NCI-H2196 treated with DMSO at 0.1 percent for 48 hours (cell line): ENCODE measurements at regions not wholly inside any gene's neighbourhood (a gene's known extent, or its start where the extent isn't known, plus 50 kb on each side); places are given as distances from the start of the nearest gene placed in this dataset.

Experiments used
- DNase-seq: peaks from one replicate; lab custom pipeline; 2025; ENCODE audit not compliant: unreplicated experiment; lab: John Stamatoyannopoulos, UW

DNA sequence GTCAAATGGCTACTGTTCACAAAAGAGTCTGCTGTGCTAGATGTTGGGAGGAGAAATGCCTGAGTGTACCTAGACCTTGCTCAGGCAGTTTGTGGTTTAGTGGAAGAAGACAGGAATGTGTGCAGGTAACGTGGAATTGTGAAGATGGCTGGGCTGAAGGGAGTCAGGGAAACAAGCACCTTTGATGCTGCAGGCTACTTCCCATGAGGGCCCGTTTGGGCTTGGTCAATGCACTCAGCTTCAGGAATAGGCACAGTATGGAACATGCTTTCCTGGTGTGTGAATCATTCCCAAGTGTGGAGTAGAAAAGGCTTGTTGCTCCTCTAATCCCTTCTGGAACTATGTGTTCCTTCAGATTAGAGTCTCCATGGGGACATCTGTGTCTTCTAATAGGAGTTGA lies 318.3 kb upstream of the MTNR1B start:
- DNase-seq = no peak

DNA sequence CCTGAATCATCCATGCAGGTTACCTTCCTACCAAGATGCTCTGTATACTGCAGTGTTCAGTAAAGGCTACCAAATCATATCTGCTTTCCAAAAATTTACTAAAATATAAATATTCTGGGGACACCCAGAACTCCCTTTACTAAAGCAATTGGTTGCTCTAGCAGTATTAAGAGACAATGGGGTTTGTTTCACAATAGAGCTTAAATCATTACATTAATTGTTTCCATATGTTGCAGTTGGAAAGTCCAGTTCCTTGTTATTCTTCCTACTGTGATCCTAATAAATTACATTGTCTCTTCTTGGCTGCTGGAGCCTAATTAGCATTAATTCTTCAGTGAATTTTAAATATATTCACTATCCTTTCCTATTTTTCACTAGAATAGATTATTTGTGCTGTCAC lies 316.0 kb upstream of the MTNR1B start:
- DNase-seq = no peak

DNA sequence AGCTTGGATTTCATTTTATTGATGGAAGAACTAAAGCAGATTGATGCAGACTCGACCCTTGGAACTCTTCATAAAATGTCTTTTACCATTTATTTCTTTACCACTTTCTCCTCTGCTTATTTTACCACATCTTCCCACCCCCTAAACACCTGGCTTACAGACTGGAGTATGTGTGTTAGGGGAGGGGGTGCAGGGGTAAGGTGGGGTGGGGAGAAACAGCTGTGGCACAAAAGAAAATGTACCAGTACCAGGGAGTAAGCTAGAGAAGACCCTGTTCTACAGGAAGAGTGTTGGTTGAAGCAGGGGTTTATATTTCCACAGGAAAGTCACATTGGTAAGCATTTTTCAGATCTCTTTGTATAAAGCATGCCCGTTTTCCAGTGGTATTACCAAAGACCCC lies 312.7 kb upstream of the MTNR1B start:
- DNase-seq = no peak

DNA sequence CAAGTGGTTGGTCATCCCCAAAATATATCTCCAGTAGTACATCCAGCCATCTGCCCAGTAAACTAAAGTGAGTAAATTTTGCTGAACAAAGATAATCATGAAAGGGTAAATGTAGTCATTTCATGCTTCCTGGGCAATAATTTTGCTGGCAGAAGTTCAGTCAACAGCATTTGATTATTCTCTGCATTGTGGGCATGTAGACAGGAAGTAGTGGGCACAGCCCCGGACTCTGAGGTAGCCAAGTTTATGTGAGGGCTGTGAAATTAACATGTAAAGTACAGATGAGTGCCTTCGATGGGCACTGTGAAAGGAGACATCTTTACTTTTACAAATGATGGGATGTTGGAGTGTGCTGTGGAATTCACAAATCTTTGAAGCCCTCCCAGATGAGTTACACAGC lies 312.2 kb upstream of the MTNR1B start:
- DNase-seq = no peak

DNA sequence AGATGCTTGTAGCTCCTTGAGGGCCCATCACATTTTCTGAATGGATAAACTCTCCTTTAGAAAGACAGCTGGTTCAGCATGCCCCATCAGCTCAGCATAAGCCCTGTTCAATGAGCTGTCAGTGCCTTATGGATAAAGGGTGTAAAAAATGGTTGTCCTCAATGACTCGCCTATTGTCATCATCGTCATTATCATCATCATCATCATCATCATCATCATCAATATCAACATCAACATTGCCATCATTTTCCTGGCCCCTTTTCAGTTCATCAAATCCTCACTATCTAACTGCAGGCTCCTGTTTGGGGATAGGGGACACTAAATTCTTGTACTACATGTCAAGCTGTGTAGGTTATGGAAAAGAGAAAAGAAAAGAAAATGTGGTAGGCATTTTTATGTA lies 310.7 kb upstream of the MTNR1B start:
- DNase-seq = no peak

DNA sequence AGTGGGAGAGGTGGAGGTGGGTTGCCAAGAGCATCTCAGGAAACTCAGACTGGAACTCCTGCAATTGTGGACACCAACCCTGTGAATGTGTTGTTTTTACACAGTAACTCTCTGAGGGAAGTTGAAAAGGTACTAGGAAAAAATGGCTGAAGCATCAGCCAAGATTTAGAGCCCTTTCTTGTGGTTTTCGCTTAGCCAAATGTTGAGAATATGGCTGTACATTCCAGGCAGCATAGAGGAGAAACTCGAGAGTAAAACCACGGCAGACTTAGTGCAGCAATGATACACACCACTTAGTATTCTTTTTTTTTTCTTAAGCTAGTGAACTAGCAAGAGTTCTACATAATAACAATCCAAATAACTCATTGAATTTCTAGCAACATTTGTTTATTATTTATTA lies 309.7 kb upstream of the MTNR1B start:
- no peak for DNase-seq

DNA sequence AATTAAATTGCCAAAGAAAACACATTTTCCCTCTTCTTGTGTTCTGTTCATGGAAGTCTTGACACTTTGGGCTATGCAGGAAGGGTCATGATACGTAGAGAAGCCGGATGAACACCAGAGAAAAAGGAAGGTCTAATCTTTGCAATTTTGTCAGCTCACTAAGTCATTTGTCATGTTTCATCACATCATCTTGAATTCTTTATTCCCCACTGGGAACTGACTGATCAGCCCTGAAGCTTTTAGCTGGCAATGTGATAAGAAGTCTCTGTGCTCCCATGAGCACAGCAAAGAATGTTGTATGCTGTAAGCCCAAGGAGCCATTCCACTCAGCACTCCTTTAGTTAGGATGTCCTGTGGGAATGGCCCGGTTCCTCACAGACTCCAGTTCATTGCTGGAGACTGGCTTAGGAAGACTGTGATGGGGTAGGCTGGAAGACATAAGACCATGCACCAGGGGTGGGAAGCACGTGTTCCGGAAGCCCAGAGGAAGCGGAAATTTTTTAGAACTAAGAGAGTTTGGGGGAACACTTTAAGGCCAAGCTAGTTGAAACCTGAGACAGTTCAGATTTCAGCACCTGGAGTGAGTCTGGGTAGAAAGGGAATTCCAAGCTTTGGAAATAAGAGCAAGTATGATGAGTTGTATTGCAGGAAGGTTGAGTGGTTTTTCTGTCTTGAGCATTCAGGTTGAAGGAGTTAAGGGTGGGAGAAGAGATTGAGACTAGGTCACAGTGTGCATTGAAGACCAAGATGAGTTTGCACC lies 306.7 kb upstream of the MTNR1B start:
- no peak for DNase-seq

DNA sequence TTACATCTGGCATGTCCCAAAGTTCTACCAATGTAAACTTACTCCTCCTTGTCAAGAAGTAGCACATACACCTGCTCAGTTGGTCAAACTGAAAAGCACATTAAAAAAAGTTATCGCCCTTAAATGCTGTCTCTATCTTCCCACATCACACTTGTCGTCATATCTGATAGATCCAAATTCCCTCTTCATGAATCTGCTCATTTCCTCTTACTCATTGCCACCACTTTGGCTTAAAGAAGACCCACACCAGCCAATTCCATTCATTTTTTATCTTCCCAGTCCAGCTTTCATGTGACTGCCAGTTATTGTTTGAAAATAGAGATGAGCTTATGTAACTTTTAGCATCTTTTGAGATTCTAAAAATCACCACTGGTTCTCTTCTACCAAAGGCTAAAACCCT lies 305.9 kb upstream of the MTNR1B start:
- DNase-seq = no peak

DNA sequence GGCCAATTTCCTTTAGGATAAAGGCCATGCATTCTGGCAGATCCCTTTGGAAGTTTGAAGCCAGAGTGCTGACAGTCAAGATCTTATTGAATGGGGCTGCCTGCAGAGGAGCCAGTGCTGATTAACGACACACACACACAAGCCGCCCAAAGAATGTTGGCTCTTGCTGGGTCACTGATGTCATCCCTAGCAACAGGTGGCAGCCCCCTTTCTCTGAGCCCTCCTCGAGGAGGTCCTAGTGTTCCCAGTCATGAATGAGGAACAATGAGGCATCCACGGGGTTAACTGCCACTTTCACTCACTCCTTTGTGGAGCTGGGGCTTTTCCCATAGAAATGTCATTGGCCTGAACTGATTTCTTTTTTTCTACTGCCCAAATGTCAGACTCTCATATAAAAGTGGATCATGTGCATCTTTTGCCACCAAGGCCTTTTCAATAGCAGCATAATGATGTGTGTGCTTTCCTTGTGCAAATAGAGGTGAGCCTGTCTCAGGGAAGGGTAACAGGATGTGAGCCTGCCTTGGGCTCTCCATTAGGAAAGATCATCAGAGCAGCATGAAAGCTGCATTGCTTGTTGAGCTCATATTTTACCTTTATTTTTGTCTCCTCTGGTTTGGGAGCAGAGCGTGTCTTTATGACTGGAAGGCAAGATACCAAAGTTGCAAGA lies 301.8 kb upstream of the MTNR1B start:
- DNase-seq = no peak

DNA sequence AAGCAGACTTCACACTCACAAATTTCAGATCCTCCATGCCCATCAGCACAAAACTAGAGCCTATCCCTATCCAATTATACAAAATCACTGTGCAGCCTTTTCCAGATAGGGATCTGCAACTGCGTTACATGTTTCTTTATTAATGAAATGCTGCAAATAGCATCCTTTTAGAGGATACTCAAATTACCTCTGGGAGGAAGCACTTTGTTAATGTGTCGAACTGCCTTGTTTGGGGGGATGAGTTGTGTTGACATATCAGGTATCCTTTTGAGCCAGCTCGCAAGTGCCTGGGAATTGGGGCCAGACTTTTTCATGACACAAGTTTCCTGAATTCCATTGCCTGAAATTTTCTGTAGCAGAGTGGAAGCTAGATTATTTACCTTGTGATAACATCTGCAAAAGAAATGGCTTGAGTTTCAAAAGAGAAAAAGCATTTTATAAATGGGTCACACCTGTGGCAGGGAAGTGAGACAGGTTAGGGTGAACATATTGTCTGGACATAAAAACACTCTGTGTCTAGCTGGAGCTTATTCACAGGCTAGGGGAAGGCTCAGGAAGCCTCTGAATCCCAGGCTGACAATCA lies 299.1 kb upstream of the MTNR1B start:
- DNase-seq = peak; percentile 31

DNA sequence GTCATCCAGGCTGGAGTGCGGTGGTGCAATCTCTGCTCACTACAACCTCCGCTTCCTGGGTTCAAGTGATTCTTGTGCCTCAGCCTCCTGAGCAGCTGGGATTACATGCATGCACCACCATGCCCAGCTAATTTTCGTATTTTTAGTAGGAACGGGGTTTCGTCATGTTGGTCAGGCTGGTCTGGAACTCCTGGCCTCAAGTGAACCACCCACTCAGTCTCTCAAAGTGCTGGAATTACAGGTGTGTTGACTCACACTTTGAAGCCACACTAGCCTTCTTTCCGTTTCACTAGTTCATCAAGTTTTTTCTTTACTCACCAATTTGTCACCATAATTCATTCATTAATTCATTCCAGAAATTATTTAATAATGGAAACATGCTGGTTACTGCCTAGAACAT lies 298.4 kb upstream of the MTNR1B start:
- DNase-seq = no peak

DNA sequence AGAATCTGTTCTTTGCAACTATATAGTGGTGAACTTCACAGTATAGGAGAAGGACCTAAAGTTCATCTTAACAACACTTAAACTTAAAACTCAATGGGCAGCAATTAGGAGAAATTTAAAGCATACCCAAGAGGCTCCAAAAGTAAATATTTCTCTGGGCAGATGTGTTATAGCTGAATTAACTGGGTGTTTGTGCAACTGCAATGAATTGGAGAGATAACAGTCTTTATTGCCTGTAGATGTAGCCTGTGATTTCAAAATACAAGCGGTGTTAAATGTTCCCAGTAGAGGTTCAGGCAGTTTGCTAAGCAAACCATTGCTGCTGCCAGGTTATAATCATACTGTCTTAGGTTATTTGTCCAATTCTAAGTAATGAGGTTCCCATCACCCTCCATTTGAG lies 294.1 kb upstream of the MTNR1B start:
- DNase-seq = no peak

DNA sequence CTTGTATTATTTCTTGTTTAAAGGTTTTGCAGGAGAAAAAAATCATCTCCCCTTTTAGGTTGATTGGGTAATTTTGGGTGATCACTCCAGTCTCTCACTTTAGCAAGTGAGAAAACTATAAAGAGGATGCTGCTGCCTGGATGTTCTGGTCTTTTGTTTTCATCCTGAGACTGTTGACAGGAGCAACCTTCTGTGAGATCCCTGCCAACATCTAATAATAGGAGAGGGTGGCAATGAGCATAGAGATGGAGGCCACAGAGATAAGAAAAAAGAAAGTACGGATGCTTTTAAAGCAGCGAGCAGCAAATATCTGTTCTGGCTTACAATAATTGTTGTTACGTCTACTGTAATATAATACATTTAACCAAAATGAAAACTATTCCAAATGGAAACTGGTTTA lies 293.6 kb upstream of the MTNR1B start:
- DNase-seq = no peak

DNA sequence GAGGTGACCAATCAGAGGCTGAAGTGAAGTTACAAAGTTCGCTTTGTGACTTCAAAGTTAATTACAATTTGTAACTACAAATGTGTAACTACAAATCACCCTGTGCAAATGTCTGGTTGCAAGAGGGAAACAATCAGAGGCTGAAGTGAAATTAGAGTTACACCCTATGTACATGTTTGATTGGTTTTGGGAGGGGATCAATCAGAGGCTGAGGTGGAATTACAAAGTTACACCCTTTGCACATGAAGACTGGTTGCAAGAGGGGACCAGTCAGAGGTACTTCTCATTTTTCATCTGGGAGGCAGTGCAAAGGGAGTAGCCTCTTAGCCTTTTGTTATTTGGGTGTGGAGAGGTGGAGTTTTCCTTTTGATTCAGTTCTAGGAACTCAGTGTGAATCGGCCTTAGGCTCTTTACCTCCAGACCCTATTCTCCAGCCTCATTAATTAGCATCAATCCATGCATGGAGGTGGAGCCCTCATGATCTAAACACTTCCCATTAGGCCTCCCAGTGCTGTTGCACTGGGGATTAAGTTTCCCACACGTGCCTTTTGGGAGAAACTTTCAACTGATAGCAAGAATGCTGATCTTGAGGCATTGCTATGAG lies 291.3 kb upstream of the MTNR1B start:
- no peak for DNase-seq

DNA sequence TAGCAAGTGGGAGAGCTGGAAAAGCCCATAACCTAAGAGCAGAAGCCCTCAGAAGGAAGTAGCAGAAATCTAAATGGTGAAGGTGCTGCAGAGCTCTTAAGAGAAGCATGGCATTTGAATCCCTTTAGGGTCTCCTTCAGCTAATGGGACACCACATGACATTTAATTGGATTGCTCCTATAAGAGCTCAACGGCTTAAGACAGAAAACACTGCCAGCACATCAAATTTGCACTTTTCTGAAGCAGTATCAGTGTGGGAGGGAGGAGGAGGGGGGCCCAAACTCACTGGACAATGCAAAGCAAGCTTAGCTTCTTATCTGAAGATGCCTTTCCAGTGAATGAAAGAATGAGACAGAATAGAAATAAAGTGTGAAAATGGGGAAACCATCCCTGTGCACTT lies 287.9 kb upstream of the MTNR1B start:
- no peak for DNase-seq

DNA sequence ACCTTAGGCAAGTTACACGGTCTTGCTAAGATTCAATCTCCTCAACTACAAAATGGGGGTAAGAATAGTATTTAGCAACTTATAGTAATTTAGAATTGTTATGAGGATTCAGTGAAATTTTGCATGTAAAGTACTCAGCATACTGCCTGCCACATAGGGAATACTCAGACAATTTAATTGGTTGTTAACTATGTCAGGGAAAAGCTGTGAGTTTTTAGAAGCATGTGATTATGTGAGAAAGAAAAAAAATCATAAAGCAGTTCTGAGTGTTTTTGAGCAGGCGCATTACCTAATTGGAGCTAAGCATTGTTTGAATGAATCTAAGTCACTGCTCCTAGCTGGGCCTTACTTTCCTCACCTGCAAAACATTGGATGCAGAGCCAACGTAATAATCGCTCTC lies 287.3 kb upstream of the MTNR1B start:
- DNase-seq = no peak

DNA sequence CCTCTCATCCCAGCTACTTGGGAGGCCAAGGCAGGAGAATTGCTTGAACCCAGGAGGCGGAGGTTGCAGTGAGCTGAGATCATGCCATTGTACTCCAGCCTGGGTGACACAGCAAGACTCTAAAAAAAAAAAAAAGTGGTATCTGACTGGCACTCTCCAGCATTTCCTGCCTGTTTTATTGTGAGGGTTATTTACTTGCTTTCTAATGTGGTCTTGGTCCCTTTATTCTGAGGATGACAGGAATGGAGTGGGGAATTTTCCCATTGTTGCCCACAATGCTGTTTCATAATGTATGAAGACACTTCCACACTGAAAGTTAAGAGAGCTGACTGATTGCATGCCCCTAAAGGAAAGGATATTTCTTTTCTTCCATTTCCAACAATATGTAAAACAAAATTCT lies 286.5 kb upstream of the MTNR1B start:
- DNase-seq = no peak

DNA sequence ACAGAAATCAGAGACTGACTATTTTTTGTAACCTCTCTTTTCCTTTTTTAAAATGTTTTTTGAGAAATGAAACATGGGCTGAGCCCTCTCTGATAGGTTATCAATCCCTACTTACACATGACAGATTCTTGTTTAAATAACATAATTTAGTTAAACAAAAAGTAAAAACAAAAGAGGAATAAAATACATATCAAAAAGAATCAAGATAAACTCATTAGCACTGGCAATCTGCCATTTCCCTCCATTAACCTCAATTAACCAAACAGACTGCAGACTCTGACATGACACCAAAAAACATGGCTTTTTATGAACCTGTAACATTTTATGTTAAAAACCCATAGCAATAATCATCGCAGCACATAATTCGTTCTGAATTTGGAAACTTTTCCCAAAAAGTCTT lies 284.4 kb upstream of the MTNR1B start:
- no peak for DNase-seq

DNA sequence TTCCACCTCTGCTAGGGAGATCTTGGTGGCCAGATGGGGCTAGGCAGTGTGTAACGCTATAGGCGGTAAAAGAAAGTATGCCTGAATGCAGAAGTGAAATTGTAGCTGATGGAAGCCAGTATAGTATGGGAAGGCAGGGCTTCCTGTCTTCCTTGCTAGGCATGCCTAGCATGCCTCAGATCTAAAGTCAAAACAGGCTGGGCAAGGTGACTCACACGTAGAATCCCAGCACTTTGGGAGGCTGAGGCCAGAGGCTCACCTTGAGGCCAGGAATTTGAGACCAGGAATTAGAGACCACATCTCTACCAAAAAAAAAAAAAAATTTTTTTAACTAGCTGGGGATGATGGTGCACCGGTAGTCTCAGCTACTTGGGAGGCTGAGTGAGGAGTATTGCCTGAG lies 281.7 kb upstream of the MTNR1B start:
- no peak for DNase-seq

DNA sequence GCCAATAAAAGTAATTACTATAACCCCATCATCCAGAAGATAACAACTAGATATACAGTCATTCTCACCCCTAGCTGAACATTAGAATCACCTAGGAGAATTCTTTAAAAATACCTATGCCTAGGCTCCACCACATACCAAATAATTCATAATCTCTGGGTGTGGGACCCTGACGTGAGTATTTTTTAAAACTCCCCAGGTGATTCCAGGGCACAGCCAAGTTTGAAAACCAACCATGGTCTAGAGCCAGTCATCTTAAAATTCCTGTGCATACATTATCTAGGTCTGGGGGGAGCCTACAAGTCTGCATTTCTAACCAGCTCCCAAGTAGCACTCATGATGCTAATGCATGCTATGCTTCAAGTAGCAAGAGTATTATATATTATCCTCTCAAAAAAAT lies 281.0 kb upstream of the MTNR1B start:
- no peak for DNase-seq

DNA sequence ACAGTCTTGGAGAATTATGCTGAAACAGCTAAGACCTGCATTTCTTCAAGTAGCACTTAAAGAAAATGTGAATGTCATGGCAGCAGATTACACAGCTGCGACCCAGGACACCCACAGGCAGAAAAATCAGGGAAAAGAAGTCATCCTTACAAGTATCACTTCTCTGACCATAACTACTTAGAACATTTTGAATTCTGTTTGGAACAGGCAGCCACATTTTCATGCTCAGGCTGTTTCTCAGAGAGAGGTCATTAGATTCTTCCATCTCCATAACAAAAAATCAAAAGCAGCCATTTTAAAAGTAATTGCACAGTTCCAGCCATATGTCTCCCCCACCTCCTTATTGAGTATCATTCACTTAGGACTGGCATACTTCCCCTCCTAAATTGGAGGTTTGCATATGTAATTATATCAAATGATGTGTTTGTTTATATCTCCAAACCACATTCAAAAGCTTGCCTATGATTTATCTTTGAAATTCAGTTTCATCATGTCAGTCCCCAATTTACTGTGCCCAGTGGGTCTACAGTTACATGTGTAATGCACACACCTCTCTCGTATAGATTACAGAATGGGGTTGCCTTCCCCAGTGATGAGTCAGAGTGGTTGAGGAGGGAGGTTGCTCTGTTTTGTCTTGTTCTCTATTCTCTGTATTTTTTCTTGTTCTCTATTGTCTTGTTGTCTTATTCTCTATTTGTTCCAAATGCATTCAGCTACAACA lies 276.5 kb upstream of the MTNR1B start:
- DNase-seq = no peak

DNA sequence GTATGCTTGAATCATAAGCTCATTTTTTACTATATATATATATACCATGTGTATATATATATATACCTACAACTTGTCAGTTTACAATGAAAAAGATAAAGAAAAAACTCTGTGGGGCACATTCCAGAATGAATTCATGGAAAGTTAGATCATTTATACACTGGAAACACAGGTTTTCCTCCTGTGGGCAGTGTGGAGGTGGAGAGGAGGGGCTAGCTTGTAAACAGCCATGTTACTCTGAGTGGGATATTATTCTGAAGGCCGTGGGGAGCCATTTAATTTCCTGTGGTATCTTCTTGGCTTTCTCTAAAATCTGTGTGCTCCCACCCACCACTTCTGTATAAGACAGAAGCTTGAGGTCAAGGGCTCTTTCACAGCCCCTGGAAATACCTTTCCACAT lies 273.4 kb upstream of the MTNR1B start:
- no peak for DNase-seq
